WTC11 (cell line): ENCODE measurements at regions not wholly inside any gene's neighbourhood (a gene's known extent, or its start where the extent isn't known, plus 50 kb on each side); places are given as distances from the start of the nearest gene placed in this dataset.

Experiments used
- ATAC-seq: fragments of 200-7000 bp; cut with Tn5 transposase; 2 replicates; pipeline ENCODE4 v1.10.0; 2021; ENCODE audit warnings: mild to moderate bottlenecking, moderate library complexity
- CTCF ChIA-PET: fragments of 300-600 bp; sonication (Branson Sonifier 250); formaldehyde crosslinking; loops from one replicate; lab custom pipeline; 2021; ENCODE audit warnings: antibody characterized with exemption; lab: Charles Lee
- POLR2A ChIA-PET: fragments of 350-600 bp; sonication (Branson Sonifier 250); formaldehyde crosslinking; loops from one replicate; lab custom pipeline; 2021; ENCODE audit warnings: antibody characterized with exemption; lab: Charles Lee
- DNase-seq: peaks from one replicate; pipeline ENCODE4 v3.0.0; 2021; ENCODE audit warnings: low spot score
- H3K27ac Mint-ChIP-seq: 2 replicates; pipeline ENCODE4 v1.8.0; 2021; ENCODE audit warnings: mixed read lengths
- H3K27me3 Mint-ChIP-seq: 2 replicates; pipeline ENCODE4 v1.8.0; 2021; ENCODE audit warnings: low read depth, mild to moderate bottlenecking, moderate library complexity, mixed read lengths
- H3K36me3 Mint-ChIP-seq: 2 replicates; pipeline ENCODE4 v1.8.0; 2021; ENCODE audit warnings: mixed read lengths
- H3K4me1 Mint-ChIP-seq: 2 replicates; pipeline ENCODE4 v1.8.0; 2022; ENCODE audit warnings: mixed read lengths
- H3K4me3 Mint-ChIP-seq: 2 replicates; pipeline ENCODE4 v1.8.0; 2021; ENCODE audit warnings: mild to moderate bottlenecking, moderate library complexity, mixed read lengths
- H3K9me3 Mint-ChIP-seq: 2 replicates; pipeline ENCODE4 v1.8.0; 2021; ENCODE audit warnings: mixed read lengths
- ATF3 ChIP-seq: sonication (generic); formaldehyde crosslinking; conservative IDR thresholded peaks from 2 replicates; pipeline ENCODE4 v1.8.1; 2022; ENCODE audit warnings: mild to moderate bottlenecking, missing genetic modification reagents
- CBFB ChIP-seq: sonication (generic); formaldehyde crosslinking; IDR thresholded peaks from 2 replicates; pipeline ENCODE4 v1.8.1; 2022; ENCODE audit warnings: mild to moderate bottlenecking, low read depth, missing genetic modification reagents
- CREB1 ChIP-seq: sonication (generic); formaldehyde crosslinking; IDR thresholded peaks from 2 replicates; pipeline ENCODE4 v1.8.0; 2023; ENCODE audit warnings: mild to moderate bottlenecking, missing genetic modification reagents
- ELF4 ChIP-seq: sonication (generic); formaldehyde crosslinking; IDR thresholded peaks from 2 replicates; pipeline ENCODE4 v1.8.1; 2022; ENCODE audit warnings: low read depth, mild to moderate bottlenecking, moderate library complexity, missing genetic modification reagents
- ERG ChIP-seq: fragments of 250-450 bp; sonication (Bioruptor Pico); IDR thresholded peaks from 2 replicates; pipeline ENCODE4 v1.8.0; 2021; ENCODE audit warnings: mild to moderate bottlenecking
- FOXJ3 ChIP-seq: sonication (generic); formaldehyde crosslinking; IDR thresholded peaks from 2 replicates; pipeline ENCODE4 v1.9.0; 2021; ENCODE audit warnings: missing genetic modification reagents, mild to moderate bottlenecking, borderline replicate concordance
- GTF2I ChIP-seq: fragments of 250-450 bp; sonication (Bioruptor Pico); conservative IDR thresholded peaks from 2 replicates; pipeline ENCODE4 v1.4.0; 2021; ENCODE audit warnings: mild to moderate bottlenecking
- IRF2 ChIP-seq: sonication (generic); formaldehyde crosslinking; IDR thresholded peaks from 2 replicates; pipeline ENCODE4 v1.8.0; 2022; ENCODE audit warnings: low read depth, missing genetic modification reagents, borderline replicate concordance
- JAZF1 ChIP-seq: fragments of 250-450 bp; sonication (Bioruptor Pico); IDR thresholded peaks from 2 replicates; pipeline ENCODE4 v1.9.0; 2021; ENCODE audit warnings: moderate library complexity, mild to moderate bottlenecking, inconsistent platforms
- JUN ChIP-seq: sonication (generic); formaldehyde crosslinking; IDR thresholded peaks from 2 replicates; pipeline ENCODE4 v1.8.0; 2023; ENCODE audit warnings: mild to moderate bottlenecking, missing genetic modification reagents
- NFYB ChIP-seq: sonication (generic); formaldehyde crosslinking; conservative IDR thresholded peaks from 2 replicates; pipeline ENCODE4 v1.8.0; 2022; ENCODE audit warnings: low read depth, missing genetic modification reagents
- NR2C2 ChIP-seq: sonication (generic); formaldehyde crosslinking; IDR thresholded peaks from 2 replicates; pipeline ENCODE4 v1.8.0; 2022; ENCODE audit warnings: mild to moderate bottlenecking, missing genetic modification reagents
- NR3C1 ChIP-seq: sonication (generic); formaldehyde crosslinking; conservative IDR thresholded peaks from 2 replicates; pipeline ENCODE4 v1.8.1; 2023; ENCODE audit warnings: low read depth, mild to moderate bottlenecking, missing genetic modification reagents
- SMAD3 ChIP-seq: sonication (generic); formaldehyde crosslinking; IDR thresholded peaks from 2 replicates; pipeline ENCODE4 v1.8.0; 2022; ENCODE audit warnings: missing genetic modification reagents, mild to moderate bottlenecking, borderline replicate concordance
- SOX15 ChIP-seq: fragments of 250-450 bp; sonication (Bioruptor Pico); IDR thresholded peaks from 2 replicates; pipeline ENCODE4 v1.9.0; 2021; ENCODE audit warnings: mild to moderate bottlenecking
- TP53 ChIP-seq: sonication (generic); formaldehyde crosslinking; IDR thresholded peaks from 2 replicates; pipeline ENCODE4 v1.8.1; 2023; ENCODE audit warnings: mild to moderate bottlenecking, missing genetic modification reagents
- ZMAT4 ChIP-seq: fragments of 250-450 bp; sonication (Bioruptor Pico); IDR thresholded peaks from 2 replicates; pipeline ENCODE4 v1.9.0; 2021; ENCODE audit warnings: mild to moderate bottlenecking
- ZNF219 ChIP-seq: sonication (generic); formaldehyde crosslinking; IDR thresholded peaks from 2 replicates; pipeline ENCODE4 v1.8.0; 2023; ENCODE audit warnings: missing genetic modification reagents, mild to moderate bottlenecking, borderline replicate concordance
- ZNF263 ChIP-seq: sonication (generic); formaldehyde crosslinking; IDR thresholded peaks from 2 replicates; pipeline ENCODE4 v1.8.1; 2022; ENCODE audit warnings: low read depth, mild to moderate bottlenecking, moderate library complexity, missing genetic modification reagents
- ZNF396 ChIP-seq: fragments of 250-450 bp; sonication (Bioruptor Pico); IDR thresholded peaks from 2 replicates; pipeline ENCODE4 v1.8.0; 2021; ENCODE audit warnings: mild to moderate bottlenecking, moderate library complexity, borderline replicate concordance
- ZNF423 ChIP-seq: fragments of 250-450 bp; sonication (Bioruptor Pico); IDR thresholded peaks from 2 replicates; pipeline ENCODE4 v2.1.2; 2022; ENCODE audit warnings: mild to moderate bottlenecking, moderate library complexity
- TF ChIP-seq, protein P1 (sequence below): fragments of 250-450 bp; sonication (Bioruptor Pico); IDR thresholded peaks from 2 replicates; pipeline ENCODE4 v2.1.2; 2022; ENCODE audit warnings: mild to moderate bottlenecking, moderate library complexity
- TF ChIP-seq, protein P2 (sequence below): sonication (generic); formaldehyde crosslinking; IDR thresholded peaks from 2 replicates; pipeline ENCODE4 v1.8.1; 2022; ENCODE audit warnings: mild to moderate bottlenecking, moderate library complexity, missing genetic modification reagents

- TF ChIP-seq JAZF1 (no peak), SOX15 (CRISPR knock-in tag) (no peak), TP53 (CRISPR knock-in tag) (no peak)
These were observed 659.7 kb upstream of the NEGR1 start (continued) for GRCh38 chr1:72942008-72942407.

- peaks cover 32% of the 10 kb centered on the region for H3K4me1 Mint-ChIP-seq
- H3K4me3 Mint-ChIP-seq = no peak overlapping the region
- CTCF ChIA-PET = no interaction called here
- POLR2A ChIA-PET = no interaction called here
- TF ChIP-seq, protein P1, sequence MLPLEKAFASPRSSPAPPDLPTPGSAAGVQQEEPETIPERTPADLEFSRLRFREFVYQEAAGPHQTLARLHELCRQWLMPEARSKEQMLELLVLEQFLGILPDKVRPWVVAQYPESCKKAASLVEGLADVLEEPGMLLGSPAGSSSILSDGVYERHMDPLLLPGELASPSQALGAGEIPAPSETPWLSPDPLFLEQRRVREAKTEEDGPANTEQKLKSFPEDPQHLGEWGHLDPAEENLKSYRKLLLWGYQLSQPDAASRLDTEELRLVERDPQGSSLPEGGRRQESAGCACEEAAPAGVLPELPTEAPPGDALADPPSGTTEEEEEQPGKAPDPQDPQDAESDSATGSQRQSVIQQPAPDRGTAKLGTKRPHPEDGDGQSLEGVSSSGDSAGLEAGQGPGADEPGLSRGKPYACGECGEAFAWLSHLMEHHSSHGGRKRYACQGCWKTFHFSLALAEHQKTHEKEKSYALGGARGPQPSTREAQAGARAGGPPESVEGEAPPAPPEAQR = no peak
- TF ChIP-seq NR2C2 (CRISPR knock-in tag) (no peak), FOXJ3 (CRISPR knock-in tag) (no peak), CREB1 (CRISPR knock-in tag) (no peak), NFYB (CRISPR knock-in tag) (no peak)
- ATAC-seq = no peak
- no peak for DNase-seq
- H3K36me3 Mint-ChIP-seq = no peaks in the 10 kb centered on the region
- no peaks in the 10 kb centered on the region for H3K27me3 Mint-ChIP-seq
- H3K9me3 Mint-ChIP-seq = no peaks in the 10 kb centered on the region
- H3K27ac Mint-ChIP-seq = no peak overlapping the region
These were observed 656.1 kb upstream of the NEGR1 start for GRCh38 chr1:72938408-72938807.

- DNase-seq = no peak
- Mint-ChIP-seq H3K4me3 (no peak overlapping the region), H3K9me3 (peaks cover 2% of the 10 kb centered on the region), H3K27me3 (no peaks in the 10 kb centered on the region), H3K27ac (no peak overlapping the region), H3K4me1 (peaks cover 29% of the 10 kb centered on the region), H3K36me3 (0 out of 2 replicates have a peak, but pooled peaks cover 1% of the 10 kb centered on the region)
- TF ChIP-seq ZMAT4 (CRISPR knock-in tag) (no peak), NFYB (CRISPR knock-in tag) (no peak), NR3C1 (no peak), ZNF423 (CRISPR knock-in tag) (no peak), ELF4 (no peak), CBFB (CRISPR knock-in tag) (no peak), TP53 (CRISPR knock-in tag) (no peak)
- ChIA-PET CTCF (no interaction called here), POLR2A (no interaction called here)
- ATAC-seq = no peak
These were observed 655.6 kb upstream of the NEGR1 start for GRCh38 chr1:72937905-72938304.

DNA sequence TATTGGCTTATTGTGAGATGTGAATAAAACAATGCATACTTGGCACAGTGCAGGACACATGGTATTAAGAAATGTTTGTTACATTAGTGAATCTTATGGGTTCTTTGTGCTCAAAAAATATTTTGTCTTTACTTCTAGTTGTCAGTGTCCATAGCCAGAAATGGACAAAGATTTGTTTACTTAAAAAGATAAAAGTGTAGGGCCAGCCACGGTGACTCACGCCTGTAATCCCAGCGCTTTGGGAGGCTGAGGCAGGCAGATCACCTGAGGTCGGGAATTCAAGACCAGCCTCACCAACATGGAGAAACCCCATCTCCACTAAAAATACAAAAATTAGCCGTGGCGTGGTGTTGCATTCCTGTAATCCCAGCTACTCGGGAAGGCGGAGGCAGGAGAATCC lies 654.6 kb upstream of the NEGR1 start:
- H3K27ac Mint-ChIP-seq = no peak overlapping the region
- H3K4me1 Mint-ChIP-seq = peaks cover 20% of the 10 kb centered on the region
- no peak overlapping the region for H3K4me3 Mint-ChIP-seq
- CTCF ChIA-PET = no interaction called here
- ATAC-seq (no peak), DNase-seq (no peak)
- H3K9me3 Mint-ChIP-seq = peaks cover 11% of the 10 kb centered on the region
- POLR2A ChIA-PET = no interaction called here
- H3K36me3 Mint-ChIP-seq = peaks cover 10% of the 10 kb centered on the region
- H3K27me3 Mint-ChIP-seq = no peaks in the 10 kb centered on the region
- no peak for TF ChIP-seq JUN (CRISPR knock-in tag)
- TF ChIP-seq ATF3 (CRISPR knock-in tag) = no peak
- no peak for TF ChIP-seq ZMAT4 (CRISPR knock-in tag)
- TF ChIP-seq SMAD3 (CRISPR knock-in tag) = no peak

- ATAC-seq (no peak), DNase-seq (no peak)
- H3K4me3 Mint-ChIP-seq = no peak overlapping the region
- H3K27ac Mint-ChIP-seq = no peak overlapping the region
- ChIA-PET CTCF (no interaction called here), POLR2A (no interaction called here)
- peaks cover 19% of the 10 kb centered on the region for H3K4me1 Mint-ChIP-seq
- peaks cover 11% of the 10 kb centered on the region for H3K9me3 Mint-ChIP-seq
- H3K27me3 Mint-ChIP-seq = no peaks in the 10 kb centered on the region
- peaks cover 10% of the 10 kb centered on the region for H3K36me3 Mint-ChIP-seq
- TF ChIP-seq JUN (CRISPR knock-in tag) (no peak), ZNF219 (CRISPR knock-in tag) (no peak), ERG (CRISPR knock-in tag) (no peak), IRF2 (CRISPR knock-in tag) (no peak), NFYB (CRISPR knock-in tag) (no peak), GTF2I (CRISPR knock-in tag) (no peak), ZNF396 (CRISPR knock-in tag) (no peak), ZMAT4 (CRISPR knock-in tag) (no peak), ZNF263 (no peak), ATF3 (CRISPR knock-in tag) (no peak)
- TF ChIP-seq, protein P2, sequence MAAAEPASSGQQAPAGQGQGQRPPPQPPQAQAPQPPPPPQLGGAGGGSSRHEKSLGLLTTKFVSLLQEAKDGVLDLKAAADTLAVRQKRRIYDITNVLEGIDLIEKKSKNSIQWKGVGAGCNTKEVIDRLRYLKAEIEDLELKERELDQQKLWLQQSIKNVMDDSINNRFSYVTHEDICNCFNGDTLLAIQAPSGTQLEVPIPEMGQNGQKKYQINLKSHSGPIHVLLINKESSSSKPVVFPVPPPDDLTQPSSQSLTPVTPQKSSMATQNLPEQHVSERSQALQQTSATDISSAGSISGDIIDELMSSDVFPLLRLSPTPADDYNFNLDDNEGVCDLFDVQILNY (CRISPR knock-in tag) = no peak
These were observed 653.9 kb upstream of the NEGR1 start for GRCh38 chr1:72936151-72936740.
